Fibroblast of the aortic adventitia (primary cell): ENCODE measurements at regions not wholly inside any gene's neighbourhood (a gene's known extent, or its start where the extent isn't known, plus 50 kb on each side); places are given as distances from the start of the nearest gene placed in this dataset.

Experiments used
- DNase-seq: peaks from one replicate; pipeline ENCODE4 v3.0.0-alpha.2; 2010; ENCODE audit warnings: low read depth
- H3K4me3 ChIP-seq: 2 replicates; pipeline ENCODE4 v1.5.1; 2011; ENCODE audit warnings: low read depth, mild to moderate bottlenecking, control low read depth, low read length, moderate library complexity
- CTCF ChIP-seq: IDR thresholded peaks from 2 replicates; pipeline ENCODE4 v1.5.1; 2011; ENCODE audit warnings: mild to moderate bottlenecking, low read length, control low read depth, inconsistent platforms; ENCODE audit not compliant: insufficient read depth

GRCh38 chr4:59841698-59842097 is 1358.4 kb upstream of the ADGRL3 start:
- H3K4me3 ChIP-seq = no peak overlapping the region
- TF ChIP-seq CTCF = no peak
- no peak for DNase-seq

- DNase-seq = no peak
- no peak for TF ChIP-seq CTCF
- H3K4me3 ChIP-seq = no peak overlapping the region
These were observed 1351.7 kb upstream of the ADGRL3 start for GRCh38 chr4:59848457-59848856.

DNA sequence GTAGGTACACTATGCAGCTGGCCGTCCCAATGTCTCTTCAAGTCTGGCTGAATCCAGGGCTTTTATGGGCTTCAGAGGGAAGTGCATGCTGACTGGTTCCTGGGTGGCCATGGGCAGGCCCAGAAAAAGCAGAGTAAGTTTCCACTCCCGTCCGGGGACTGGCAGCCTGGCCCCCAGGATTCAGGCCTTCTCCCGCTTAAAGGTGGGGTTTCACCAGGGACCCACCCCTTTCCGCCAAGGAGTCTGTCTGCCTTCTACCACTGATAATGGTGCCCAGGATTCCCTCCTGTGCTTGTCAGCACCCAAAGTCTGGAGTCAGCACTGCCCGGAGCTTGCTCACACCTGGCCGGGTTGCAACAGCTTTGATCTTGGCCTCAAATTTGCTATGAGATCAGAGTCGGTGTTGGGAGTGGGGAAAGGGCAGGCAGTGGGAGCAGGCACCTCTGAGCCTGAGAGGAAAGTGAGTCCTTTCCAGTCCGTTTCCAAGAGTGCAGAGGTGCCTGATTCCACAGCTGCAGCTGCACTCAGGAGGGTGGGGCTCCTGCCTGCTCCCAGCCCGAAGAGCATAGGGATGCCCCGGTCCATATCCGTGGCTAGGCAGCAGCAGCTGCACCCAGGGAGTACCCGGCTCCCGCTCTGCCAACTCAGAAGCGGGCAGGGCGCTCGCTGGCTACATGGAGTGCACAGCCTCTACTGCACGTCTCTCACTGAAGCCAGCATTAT is 1344.3 kb upstream of the ADGRL3 start:
- TF ChIP-seq CTCF = no peak

DNA sequence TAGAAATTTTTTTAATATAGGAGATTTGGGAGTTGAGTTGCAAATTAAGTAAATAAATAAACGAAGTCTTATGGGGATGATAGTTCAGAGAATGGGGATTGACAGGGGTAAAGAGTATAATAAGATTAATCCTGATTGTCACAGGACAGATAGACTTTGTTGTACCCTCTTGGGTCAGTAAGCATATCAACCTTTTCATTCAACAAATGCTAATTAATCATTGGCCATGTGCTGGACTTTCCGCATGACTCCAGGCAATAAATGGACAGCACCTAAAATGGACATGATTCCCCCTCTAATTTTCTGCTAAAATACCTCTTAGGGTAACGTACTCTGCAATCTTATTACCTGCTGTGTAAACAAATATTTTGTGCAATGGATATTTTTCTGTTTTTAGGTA is 1331.1 kb upstream of the ADGRL3 start:
- DNase-seq = no peak
- H3K4me3 ChIP-seq = no peak overlapping the region
- no peak for TF ChIP-seq CTCF

More for the DNA sequence above, 1344.3 kb upstream of the ADGRL3 start:
- DNase-seq = no peak
- no peak overlapping the region for H3K4me3 ChIP-seq

DNA sequence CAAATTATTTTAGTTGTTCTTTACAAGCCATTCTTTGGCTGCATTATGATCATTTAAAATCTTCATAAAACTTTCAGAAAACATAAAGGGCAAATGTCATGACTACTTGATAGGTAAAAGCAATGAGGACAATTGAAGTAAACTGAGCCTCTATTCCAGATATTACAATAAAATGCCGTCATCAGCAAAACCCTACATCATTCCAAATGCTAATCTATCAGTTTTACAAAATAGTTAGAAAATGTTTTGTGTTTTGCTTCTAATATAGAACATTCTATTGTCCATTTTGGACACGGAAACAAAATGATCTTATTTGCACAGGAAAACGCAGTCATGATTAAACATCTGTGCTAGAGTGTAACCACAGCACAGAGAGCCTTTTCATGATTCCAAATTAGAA is 1330.6 kb upstream of the ADGRL3 start:
- no peak for TF ChIP-seq CTCF
- no peak for DNase-seq
- H3K4me3 ChIP-seq = no peak overlapping the region

DNA sequence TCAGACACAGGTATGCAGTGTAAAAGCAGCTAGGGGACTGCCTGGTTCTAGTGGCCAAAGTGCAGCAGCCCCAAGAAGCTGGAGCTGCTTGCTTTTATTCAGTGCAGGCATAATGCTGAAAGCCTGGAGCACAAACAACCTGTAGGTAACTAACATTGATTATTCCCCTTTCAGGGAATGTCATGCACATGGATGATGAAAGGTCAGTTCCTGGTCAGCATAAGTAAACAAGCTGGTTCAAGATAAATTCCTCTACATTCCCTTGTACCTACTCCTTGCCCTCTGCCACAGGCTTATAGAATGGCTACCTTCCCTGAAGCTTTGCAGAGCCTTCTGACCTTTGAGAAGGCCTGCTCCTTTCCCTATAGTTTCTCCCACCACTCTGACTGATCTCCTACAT is 1318.5 kb upstream of the ADGRL3 start:
- no peak overlapping the region for H3K4me3 ChIP-seq

More for the DNA sequence above, 1318.5 kb upstream of the ADGRL3 start:
- TF ChIP-seq CTCF = no peak
- no peak for DNase-seq
